Endothelial cell of umbilical vein (primary cell): ENCODE measurements at regions not wholly inside any gene's neighbourhood (a gene's known extent, or its start where the extent isn't known, plus 50 kb on each side); places are given as distances from the start of the nearest gene placed in this dataset.

ENCODE experiments used
- BruUV-seq: library from RNA; stranded (reverse); fragments of 400-500 nt; replicated peaks from 2 replicates; lab custom pipeline; 2021; lab: Mats Ljungman, UMichigan
- CTCF ChIA-PET: fragments of 300-600, 350-600 bp; sonication (Branson Sonifier 250); formaldehyde crosslinking; loops from one replicate; lab custom pipeline; 2021; ENCODE audit warnings: antibody characterized with exemption, inconsistent platforms; lab: Charles Lee
- POLR2A ChIA-PET: fragments of 300-600, 350-600 bp; sonication (Branson Sonifier 250); formaldehyde crosslinking; loops from one replicate; lab custom pipeline; 2021; ENCODE audit warnings: antibody characterized with exemption, inconsistent platforms; lab: Charles Lee
- DNase-seq: peaks from one replicate; pipeline ENCODE4 v3.0.0-alpha.2; 2011; ENCODE audit warnings: low read depth, low spot score
- FAIRE-seq: peaks from 2 replicates; lab custom pipeline; 2011; peaks lifted over from hg19 to GRCh38; lab: Jason Lieb, UNC
- H2AFZ ChIP-seq: 2 replicates; pipeline ENCODE4 v1.6.0; 2012; ENCODE audit warnings: low read depth, low read length, control low read depth, inconsistent platforms
- H3K27ac ChIP-seq: 2 replicates; pipeline ENCODE4 v1.5.1; 2011; ENCODE audit warnings: low read depth, mild to moderate bottlenecking, control low read depth, low read length, moderate library complexity; ENCODE audit not compliant: insufficient read depth
- H3K27me3 ChIP-seq, 2 experiments: 2 replicates each; pipeline versions ENCODE4 v1.6.0 to v1.6.1; 2011; ENCODE audit warnings: low read length in 2 of 2, mixed read lengths in 1 of 2; ENCODE audit not compliant: control insufficient read depth in 2 of 2, insufficient read depth in 2 of 2
- H3K36me3 ChIP-seq, 2 experiments: 2 replicates in 1 of 2; 3 replicates in 1 of 2; pipeline ENCODE4 v1.5.1; 2011; ENCODE audit warnings: low read length in 2 of 2, mild to moderate bottlenecking in 1 of 2, moderate library complexity in 1 of 2; ENCODE audit not compliant: control insufficient read depth in 2 of 2, insufficient read depth in 2 of 2; ENCODE audit errors: extremely low read depth in 1 of 2
- H3K4me1 ChIP-seq: 3 replicates; pipeline ENCODE4 v1.5.1; 2011; ENCODE audit warnings: mild to moderate bottlenecking, low read length; ENCODE audit not compliant: control insufficient read depth, insufficient read depth; ENCODE audit errors: extremely low read depth
- H3K4me2 ChIP-seq: 2 replicates; pipeline ENCODE4 v1.6.1; 2011; ENCODE audit warnings: low read length, control low read depth, mixed read lengths; ENCODE audit not compliant: insufficient read depth
- H3K4me3 ChIP-seq, 3 experiments: fragments of 200-600 bp in 1 of 3; sonication (generic), shearing (Covaris generic) in 1 of 3; replicated peaks in 1 of 3; 2 replicates each; pipeline ENCODE4 v1.5.1; 2011 to 2016; ENCODE audit warnings: control low read depth in 3 of 3, low read length in 3 of 3, mild to moderate bottlenecking in 2 of 3, inconsistent platforms in 1 of 3, low read depth in 1 of 3, moderate library complexity in 1 of 3; ENCODE audit not compliant: insufficient read depth in 1 of 3
- H3K79me2 ChIP-seq: 2 replicates; pipeline ENCODE4 v1.6.0; 2012; ENCODE audit warnings: low read length, inconsistent platforms; ENCODE audit not compliant: control insufficient read depth, insufficient read depth
- H3K9ac ChIP-seq: replicated peaks from 2 replicates; pipeline ENCODE3; 2011; ENCODE audit warnings: low read length, control low read depth; ENCODE audit not compliant: insufficient read depth; ENCODE audit errors: extremely low read depth
- H3K9me1 ChIP-seq: replicated peaks from 3 replicates; pipeline ENCODE4 v1.6.0; 2011; ENCODE audit warnings: mild to moderate bottlenecking, low read length; ENCODE audit not compliant: control insufficient read depth, insufficient read depth; ENCODE audit errors: extremely low read depth
- H3K9me3 ChIP-seq: replicated peaks from 2 replicates; pipeline ENCODE4 v1.5.1; 2012; ENCODE audit warnings: low read length, inconsistent platforms; ENCODE audit not compliant: control insufficient read depth, insufficient read depth
- H4K20me1 ChIP-seq: replicated peaks from 2 replicates; pipeline ENCODE3; 2011; ENCODE audit warnings: mild to moderate bottlenecking, low read length; ENCODE audit not compliant: control insufficient read depth, insufficient read depth; ENCODE audit errors: extremely low read depth
- EZH2 ChIP-seq: IDR thresholded peaks from 2 replicates; pipeline ENCODE4 v1.6.1; 2012; ENCODE audit warnings: borderline replicate concordance, low read depth, mild to moderate bottlenecking, moderate library complexity, low read length, inconsistent platforms; ENCODE audit not compliant: severe bottlenecking
- FOS ChIP-seq: IDR thresholded peaks from 2 replicates; pipeline ENCODE4 v1.6.1; 2011; ENCODE audit warnings: mild to moderate bottlenecking, low read length, moderate library complexity, borderline replicate concordance; ENCODE audit not compliant: insufficient read depth
- GATA2 ChIP-seq: IDR thresholded peaks from 2 replicates; pipeline ENCODE4 v1.7.0; 2011; ENCODE audit warnings: low read depth, mild to moderate bottlenecking, moderate library complexity, mixed read lengths, low read length; ENCODE audit not compliant: insufficient read length, insufficient read depth
- JUN ChIP-seq: IDR thresholded peaks from 2 replicates; pipeline ENCODE4 v1.6.1; 2011; ENCODE audit warnings: borderline replicate concordance, low read depth; ENCODE audit not compliant: insufficient read length, insufficient read depth
- MYC ChIP-seq: IDR thresholded peaks from one replicate; pipeline ENCODE4 v1.6.1; 2011; ENCODE audit warnings: mild to moderate bottlenecking, low read depth, low read length
- POLR2A ChIP-seq: IDR thresholded peaks from 2 replicates; pipeline ENCODE4 v1.6.1; 2012; ENCODE audit warnings: low read depth, mild to moderate bottlenecking, control low read depth, low read length
- POLR2AphosphoS5 ChIP-seq: IDR thresholded peaks from 2 replicates; pipeline ENCODE4 v1.6.1; 2012; ENCODE audit warnings: low read depth, mild to moderate bottlenecking, control low read depth, low read length, moderate library complexity; ENCODE audit not compliant: insufficient read depth
- dilution Hi-C: fragments of 300-500 bp; cut with MboI; formaldehyde crosslinking; loops from one replicate; pipeline ENCODE4 v1.15.0; 2019; ENCODE audit warnings: low sequenced_read_pairs; ENCODE audit not compliant: extremely low pct_ligation_motif_present
- intact Hi-C: fragments of 100-400 bp; cut with micrococcal nuclease; formaldehyde crosslinking; loops from one replicate; pipeline ENCODE4 v1.10.0; 2022
- TF ChIP-seq, protein P1 (sequence below), 2 donors: IDR thresholded peaks; 1 replicate in 1 of 2; 2 replicates in 1 of 2; pipeline ENCODE4 v1.5.1; 2011; ENCODE audit warnings: low read length in 2 of 2, mild to moderate bottlenecking in 2 of 2, moderate library complexity in 2 of 2, control low read depth in 1 of 2, inconsistent platforms in 1 of 2, low read depth in 1 of 2; ENCODE audit not compliant: insufficient read depth in 1 of 2; ENCODE audit errors: extremely low read depth in 1 of 2
- TF ChIP-seq, protein P2 (sequence below): IDR thresholded peaks from 2 replicates; pipeline ENCODE4 v1.6.1; 2011; ENCODE audit not compliant: insufficient read depth, insufficient read length

DNA sequence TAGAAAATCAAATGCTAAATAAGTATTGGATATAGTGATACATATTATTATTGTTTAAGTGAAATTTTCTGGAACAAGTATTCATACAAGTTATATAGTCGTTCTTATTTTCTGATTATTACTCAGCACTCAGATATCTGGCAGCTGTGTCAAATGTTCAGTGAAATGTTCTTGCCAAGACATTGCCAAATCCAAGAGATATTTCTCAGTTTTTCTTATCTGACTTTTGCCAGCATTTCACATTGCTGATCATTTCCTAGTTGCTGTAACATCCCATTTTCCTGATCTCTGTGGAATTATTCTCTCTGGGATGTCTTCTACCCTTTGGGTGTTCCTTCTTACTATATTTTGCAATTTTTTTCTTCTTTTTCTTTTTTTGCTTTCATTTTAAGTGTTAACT is 262.3 kb downstream of the KIF2B start:
- ChIA-PET CTCF (no interaction called here), POLR2A (no interaction called here)
- FAIRE-seq = no peak
- no TSS peak for BruUV-seq
- Histone ChIP-seq H3K9ac (no peak overlapping the region), H3K4me1 (no peaks in the 10 kb centered on the region), H3K27ac (no peak overlapping the region), H3K36me3 (no peaks in the 10 kb centered on the region), H3K4me3 (no peak overlapping the region), H3K27me3 (no peaks in the 10 kb centered on the region), H4K20me1 (no peaks in the 10 kb centered on the region), H3K9me1 (no peaks in the 10 kb centered on the region), H3K79me2 (no peaks in the 10 kb centered on the region), H3K4me2 (no peak overlapping the region), H2AFZ (no peak overlapping the region), H3K9me3 (peaks cover 2% of the 10 kb centered on the region)
- no peak for DNase-seq
- TF ChIP-seq GATA2 = no peak
- no peak for TF ChIP-seq EZH2
- TF ChIP-seq POLR2AphosphoS5 = no peak
- TF ChIP-seq, protein P1, sequence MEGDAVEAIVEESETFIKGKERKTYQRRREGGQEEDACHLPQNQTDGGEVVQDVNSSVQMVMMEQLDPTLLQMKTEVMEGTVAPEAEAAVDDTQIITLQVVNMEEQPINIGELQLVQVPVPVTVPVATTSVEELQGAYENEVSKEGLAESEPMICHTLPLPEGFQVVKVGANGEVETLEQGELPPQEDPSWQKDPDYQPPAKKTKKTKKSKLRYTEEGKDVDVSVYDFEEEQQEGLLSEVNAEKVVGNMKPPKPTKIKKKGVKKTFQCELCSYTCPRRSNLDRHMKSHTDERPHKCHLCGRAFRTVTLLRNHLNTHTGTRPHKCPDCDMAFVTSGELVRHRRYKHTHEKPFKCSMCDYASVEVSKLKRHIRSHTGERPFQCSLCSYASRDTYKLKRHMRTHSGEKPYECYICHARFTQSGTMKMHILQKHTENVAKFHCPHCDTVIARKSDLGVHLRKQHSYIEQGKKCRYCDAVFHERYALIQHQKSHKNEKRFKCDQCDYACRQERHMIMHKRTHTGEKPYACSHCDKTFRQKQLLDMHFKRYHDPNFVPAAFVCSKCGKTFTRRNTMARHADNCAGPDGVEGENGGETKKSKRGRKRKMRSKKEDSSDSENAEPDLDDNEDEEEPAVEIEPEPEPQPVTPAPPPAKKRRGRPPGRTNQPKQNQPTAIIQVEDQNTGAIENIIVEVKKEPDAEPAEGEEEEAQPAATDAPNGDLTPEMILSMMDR (IDR thresholded peaks at IDR 0.05; ENCODE audit: extremely low read depth in 1 of 2, insufficient read depth in 1 of 2, low read depth in 1 of 2, low read length in 2 of 2) = no peak
- no peak for TF ChIP-seq POLR2A
- TF ChIP-seq JUN = no peak
- TF ChIP-seq, protein P2, sequence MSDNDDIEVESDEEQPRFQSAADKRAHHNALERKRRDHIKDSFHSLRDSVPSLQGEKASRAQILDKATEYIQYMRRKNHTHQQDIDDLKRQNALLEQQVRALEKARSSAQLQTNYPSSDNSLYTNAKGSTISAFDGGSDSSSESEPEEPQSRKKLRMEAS = no peak
- TF ChIP-seq FOS = no peak
- TF ChIP-seq MYC = no peak
- intact Hi-C loops = no loop called here
- dilution Hi-C loops = no loop called here
